GM12891 (cell line): ENCODE measurements at regions not wholly inside any gene's neighbourhood (a gene's known extent, or its start where the extent isn't known, plus 50 kb on each side); places are given as distances from the start of the nearest gene placed in this dataset.

Experiments
- DNase-seq: peaks from one replicate; pipeline ENCODE4 v3.0.0; 2011; ENCODE audit warnings: low spot score; ENCODE audit not compliant: insufficient read length
- FAIRE-seq: peaks from 2 replicates; lab custom pipeline; 2011; peaks lifted over from hg19 to GRCh38; lab: Jason Lieb, UNC
- PAX5 ChIP-seq: IDR thresholded peaks from 2 replicates; pipeline ENCODE4 v1.6.1; 2011; ENCODE audit warnings: low read length, moderate library complexity, mild to moderate bottlenecking; ENCODE audit not compliant: insufficient read depth, severe bottlenecking
- POLR2A ChIP-seq: IDR thresholded peaks from 2 replicates; pipeline ENCODE4 v1.6.1; 2011; ENCODE audit warnings: low read depth, low read length, control low read depth
- POLR2AphosphoS5 ChIP-seq: IDR thresholded peaks from 2 replicates; pipeline ENCODE4 v1.6.1; 2011; ENCODE audit warnings: low read depth, low read length, control low read depth
- POU2F2 ChIP-seq: IDR thresholded peaks from 2 replicates; pipeline ENCODE4 v1.6.1; 2011; ENCODE audit warnings: low read depth, mild to moderate bottlenecking, control low read depth, low read length, moderate library complexity
- SPI1 ChIP-seq: IDR thresholded peaks from 2 replicates; pipeline ENCODE4 v1.6.1; 2011; ENCODE audit warnings: low read depth, low read length, control low read depth
- TAF1 ChIP-seq: IDR thresholded peaks from 2 replicates; pipeline ENCODE4 v1.6.1; 2011; ENCODE audit warnings: low read depth, low read length, control low read depth

- no peak for DNase-seq
- TF ChIP-seq POU2F2 (no peak), SPI1 (no peak), POLR2AphosphoS5 (no peak), PAX5 (no peak), TAF1 (no peak), POLR2A (no peak)
- no peak for FAIRE-seq
Measured at GRCh38 chr4:185903205-185903604, 91.2 kb upstream of the SORBS2 start.

GRCh38 chr4:185904381-185904780 lies 92.4 kb upstream of the SORBS2 start:
- no peak for TF ChIP-seq PAX5
- TF ChIP-seq TAF1: no peak
- TF ChIP-seq POU2F2: no peak
- no peak for TF ChIP-seq SPI1
- no peak for TF ChIP-seq POLR2AphosphoS5
- no peak for TF ChIP-seq POLR2A
- FAIRE-seq (no peak), DNase-seq (no peak)

- FAIRE-seq (no peak), DNase-seq (no peak)
- TF ChIP-seq SPI1 (no peak), POLR2AphosphoS5 (no peak), TAF1 (no peak)
Measured at GRCh38 chr4:185909972-185910371, 98.0 kb upstream of the SORBS2 start.

GRCh38 chr4:185911556-185912064 lies 99.6 kb upstream of the SORBS2 start:
- FAIRE-seq: no peak
- no peak for TF ChIP-seq POLR2A
- no peak for DNase-seq

GRCh38 chr4:185912779-185913178 lies 100.8 kb upstream of the SORBS2 start:
- TF ChIP-seq POU2F2 (no peak), POLR2AphosphoS5 (no peak)
- FAIRE-seq (no peak), DNase-seq (no peak)

GRCh38 chr4:185914583-185915199 lies 102.7 kb upstream of the SORBS2 start:
- DNase-seq (no peak), FAIRE-seq (no peak)
- TF ChIP-seq PAX5 (no peak), POLR2AphosphoS5 (no peak), TAF1 (no peak), SPI1 (no peak), POU2F2 (no peak), POLR2A (no peak)

- TF ChIP-seq POLR2A (no peak), POU2F2 (no peak), TAF1 (no peak), POLR2AphosphoS5 (no peak), SPI1 (no peak), PAX5 (no peak)
- no peak for DNase-seq
- FAIRE-seq: no peak
Measured at GRCh38 chr4:185915271-185915670, 103.3 kb upstream of the SORBS2 start.

GRCh38 chr4:185915817-185916216 lies 103.8 kb upstream of the SORBS2 start:
- FAIRE-seq (no peak), DNase-seq (no peak)
- TF ChIP-seq PAX5 (no peak), TAF1 (no peak), POLR2AphosphoS5 (no peak), POU2F2 (no peak)

GRCh38 chr4:185916231-185916630 lies 104.2 kb upstream of the SORBS2 start:
- no peak for FAIRE-seq
- DNase-seq: no peak
- no peak for TF ChIP-seq POLR2A
- no peak for TF ChIP-seq POU2F2
- no peak for TF ChIP-seq SPI1
- no peak for TF ChIP-seq PAX5
- TF ChIP-seq POLR2AphosphoS5: no peak
- TF ChIP-seq TAF1: no peak

- FAIRE-seq: no peak
- TF ChIP-seq POU2F2 (no peak), TAF1 (no peak), SPI1 (no peak), PAX5 (no peak)
- no peak for DNase-seq
Measured at GRCh38 chr4:185916683-185917082, 104.7 kb upstream of the SORBS2 start.

- TF ChIP-seq POU2F2 (no peak), SPI1 (no peak), POLR2A (no peak), POLR2AphosphoS5 (no peak), TAF1 (no peak), PAX5 (no peak)
- no peak for DNase-seq
Measured at GRCh38 chr4:185919107-185919506, 107.1 kb upstream of the SORBS2 start.

More at GRCh38 chr4:185919107-185919506, 107.1 kb upstream of the SORBS2 start:
- FAIRE-seq: no peak
